Smooth muscle cell (in vitro differentiated cells): ENCODE measurements at regions not wholly inside any gene's neighbourhood (a gene's known extent, or its start where the extent isn't known, plus 50 kb on each side); places are given as distances from the start of the nearest gene placed in this dataset.

Experiments used
- DNase-seq: peaks from one replicate; lab custom pipeline; 2025; ENCODE audit not compliant: unreplicated experiment; lab: John Stamatoyannopoulos, UW
- H2AFZ ChIP-seq: fragments of 200-600 bp; sonication (generic); 2 replicates; pipeline ENCODE4 v1.6.0; 2016; ENCODE audit warnings: antibody characterized with exemption, low read depth, mild to moderate bottlenecking
- H3F3A ChIP-seq: fragments of 200-600 bp; sonication (generic); 2 replicates; pipeline ENCODE4 v1.6.0; 2017; ENCODE audit warnings: antibody characterized with exemption, low read depth
- H3K27ac ChIP-seq: fragments of 200-600 bp; sonication (generic); 2 replicates; pipeline ENCODE4 v1.5.1; 2016; ENCODE audit warnings: low read depth, mild to moderate bottlenecking
- H3K27me3 ChIP-seq: fragments of 200-600 bp; sonication (generic); 2 replicates; pipeline ENCODE4 v1.6.1; 2016; ENCODE audit warnings: low read depth, mild to moderate bottlenecking
- H3K36me3 ChIP-seq: fragments of 200-600 bp; sonication (generic); 2 replicates; pipeline ENCODE4 v1.5.1; 2016; ENCODE audit warnings: low read depth
- H3K4me1 ChIP-seq: fragments of 200-600 bp; sonication (generic); 2 replicates; pipeline ENCODE4 v1.5.1; 2016; ENCODE audit warnings: low read depth
- H3K4me2 ChIP-seq: fragments of 200-600 bp; sonication (generic); 2 replicates; pipeline ENCODE4 v1.6.0; 2016; ENCODE audit warnings: mild to moderate bottlenecking
- H3K4me3 ChIP-seq: fragments of 200-600 bp; sonication (generic); 2 replicates; pipeline ENCODE4 v1.5.1; 2016; ENCODE audit warnings: mild to moderate bottlenecking
- H3K79me2 ChIP-seq: fragments of 200-600 bp; sonication (generic); 2 replicates; pipeline ENCODE4 v1.6.0; 2016; ENCODE audit warnings: low read depth, mild to moderate bottlenecking
- H3K9ac ChIP-seq: fragments of 200-600 bp; sonication (generic); 2 replicates; pipeline ENCODE4 v1.6.0; 2016; ENCODE audit warnings: low read depth
- H3K9me3 ChIP-seq: fragments of 200-600 bp; sonication (generic); replicated peaks from 2 replicates; pipeline ENCODE4 v1.5.1; 2016; ENCODE audit warnings: low read depth
- H4K20me1 ChIP-seq: fragments of 200-600 bp; sonication (generic); 2 replicates; pipeline ENCODE4 v1.6.0; 2016; ENCODE audit warnings: low read depth
- WGBS: methylation state at CpG from one replicate; pipeline ENCODE4 v1.1.7; 2016; ENCODE audit warnings: low lambda C conversion rate; 5-methylcytosine and 5-hydroxymethylcytosine counted together
- TF ChIP-seq, protein P1 (sequence below): fragments of 200-600 bp; sonication (generic); IDR thresholded peaks from 2 replicates; pipeline ENCODE4 v1.5.1; 2017; ENCODE audit warnings: borderline replicate concordance, mild to moderate bottlenecking, antibody characterized with exemption; ENCODE audit not compliant: insufficient read depth, poor library complexity, severe bottlenecking

DNA sequence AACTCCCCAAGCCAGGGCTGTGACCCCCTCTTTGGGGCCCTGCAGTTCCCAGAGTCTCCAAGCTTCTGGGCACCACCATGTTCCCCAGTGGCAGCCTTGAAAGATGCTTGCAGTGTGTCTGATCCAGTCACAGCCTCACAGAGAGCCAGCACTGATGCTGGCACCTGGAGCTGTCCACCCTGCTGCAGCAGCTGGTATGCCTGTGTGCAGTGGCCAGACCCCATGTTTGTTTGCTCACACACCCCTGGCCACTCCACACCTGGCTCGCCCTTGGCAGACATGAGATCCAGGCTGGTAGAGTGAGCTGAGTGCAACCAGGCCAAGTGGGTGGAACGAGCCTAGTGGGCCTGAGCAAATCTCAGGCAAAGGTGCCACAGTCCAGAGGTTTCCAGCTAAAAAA is 106.0 kb downstream of the C9orf50 start:
- H3K9me3 ChIP-seq = no peaks in the 10 kb centered on the region
- H3F3A ChIP-seq = no peaks in the 10 kb centered on the region
- no peak overlapping the region for H3K4me2 ChIP-seq
- H3K9ac ChIP-seq = no peak overlapping the region
- no peak for DNase-seq
- no peaks in the 10 kb centered on the region for H3K36me3 ChIP-seq
- H3K27me3 ChIP-seq = no peaks in the 10 kb centered on the region
- no peaks in the 10 kb centered on the region for H4K20me1 ChIP-seq
- H2AFZ ChIP-seq = no peak overlapping the region
- H3K79me2 ChIP-seq = no peaks in the 10 kb centered on the region
- TF ChIP-seq, protein P1, sequence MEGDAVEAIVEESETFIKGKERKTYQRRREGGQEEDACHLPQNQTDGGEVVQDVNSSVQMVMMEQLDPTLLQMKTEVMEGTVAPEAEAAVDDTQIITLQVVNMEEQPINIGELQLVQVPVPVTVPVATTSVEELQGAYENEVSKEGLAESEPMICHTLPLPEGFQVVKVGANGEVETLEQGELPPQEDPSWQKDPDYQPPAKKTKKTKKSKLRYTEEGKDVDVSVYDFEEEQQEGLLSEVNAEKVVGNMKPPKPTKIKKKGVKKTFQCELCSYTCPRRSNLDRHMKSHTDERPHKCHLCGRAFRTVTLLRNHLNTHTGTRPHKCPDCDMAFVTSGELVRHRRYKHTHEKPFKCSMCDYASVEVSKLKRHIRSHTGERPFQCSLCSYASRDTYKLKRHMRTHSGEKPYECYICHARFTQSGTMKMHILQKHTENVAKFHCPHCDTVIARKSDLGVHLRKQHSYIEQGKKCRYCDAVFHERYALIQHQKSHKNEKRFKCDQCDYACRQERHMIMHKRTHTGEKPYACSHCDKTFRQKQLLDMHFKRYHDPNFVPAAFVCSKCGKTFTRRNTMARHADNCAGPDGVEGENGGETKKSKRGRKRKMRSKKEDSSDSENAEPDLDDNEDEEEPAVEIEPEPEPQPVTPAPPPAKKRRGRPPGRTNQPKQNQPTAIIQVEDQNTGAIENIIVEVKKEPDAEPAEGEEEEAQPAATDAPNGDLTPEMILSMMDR = no peak
- WGBS = 93% methylated on average over 2 of the region's 2 CpGs
- H3K4me1 ChIP-seq = no peaks in the 10 kb centered on the region
- no peak overlapping the region for H3K27ac ChIP-seq
- H3K4me3 ChIP-seq = no peak overlapping the region

DNA sequence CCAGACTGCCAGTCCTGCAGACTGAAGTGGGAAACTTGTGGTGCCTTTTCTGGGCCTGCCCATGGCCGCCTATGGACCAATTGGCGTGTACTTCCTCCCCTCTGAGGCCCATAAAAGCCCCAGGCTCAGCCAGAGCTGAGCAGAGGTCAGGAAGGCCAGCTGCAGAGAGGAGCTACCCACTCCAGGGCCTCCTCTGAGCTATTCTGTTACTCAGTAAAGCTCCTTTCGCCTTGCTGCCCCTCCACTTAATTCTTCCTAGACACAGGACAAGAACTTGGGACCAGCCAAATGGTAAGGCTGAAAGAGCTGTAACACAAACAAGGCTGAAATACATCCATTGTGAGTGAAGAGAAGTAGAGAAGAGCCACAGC is 106.4 kb downstream of the C9orf50 start:
- Histone ChIP-seq H3K27me3 (no peaks in the 10 kb centered on the region), H3K9ac (no peak overlapping the region), H3K79me2 (no peaks in the 10 kb centered on the region), H3K9me3 (no peaks in the 10 kb centered on the region), H2AFZ (no peak overlapping the region), H3K4me3 (no peak overlapping the region), H3K36me3 (no peaks in the 10 kb centered on the region), H3F3A (no peaks in the 10 kb centered on the region), H3K4me2 (no peak overlapping the region), H4K20me1 (no peaks in the 10 kb centered on the region), H3K27ac (no peak overlapping the region), H3K4me1 (no peaks in the 10 kb centered on the region)
- WGBS = 70% methylated on average over 3 of the region's 3 CpGs
- TF ChIP-seq, protein P1 = no peak
- DNase-seq = no peak

DNA sequence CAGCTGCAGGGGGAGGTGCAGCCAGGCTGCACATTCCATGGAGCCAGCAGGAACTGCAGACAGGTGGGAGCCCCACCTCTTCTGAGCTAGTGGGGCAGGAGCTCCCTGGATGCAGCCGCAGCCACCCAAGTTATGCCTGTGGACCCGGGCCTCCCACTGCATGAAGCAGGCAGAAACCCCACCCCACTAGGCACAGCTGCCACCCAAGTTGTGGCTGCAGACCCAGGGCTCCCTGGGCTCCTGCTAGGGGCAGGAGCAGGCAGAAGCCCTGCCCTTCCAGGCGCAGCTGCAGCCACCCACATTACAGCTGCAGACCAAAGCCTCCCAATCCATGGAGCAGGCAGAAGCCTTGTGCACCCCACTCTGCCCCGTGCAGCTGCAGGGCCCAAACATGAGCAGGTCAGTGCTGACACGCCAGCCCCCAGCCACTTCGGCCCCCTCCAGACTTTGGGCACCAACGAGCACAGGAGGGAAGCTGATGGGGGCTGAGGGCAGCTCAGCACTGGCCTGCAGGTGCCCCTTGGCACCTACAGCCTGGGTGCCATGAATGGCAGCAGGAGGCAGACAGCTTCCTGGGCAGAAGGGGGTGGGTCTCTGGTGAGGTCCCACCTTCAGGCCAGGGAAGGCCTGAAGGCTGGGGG is 106.9 kb downstream of the C9orf50 start:
- Histone ChIP-seq H2AFZ (no peak overlapping the region), H3K9ac (no peak overlapping the region), H4K20me1 (no peaks in the 10 kb centered on the region), H3K4me1 (no peaks in the 10 kb centered on the region), H3K27me3 (no peaks in the 10 kb centered on the region), H3F3A (peaks cover 4% of the 10 kb centered on the region), H3K36me3 (no peaks in the 10 kb centered on the region), H3K4me3 (no peak overlapping the region), H3K9me3 (no peaks in the 10 kb centered on the region), H3K4me2 (no peak overlapping the region), H3K79me2 (no peaks in the 10 kb centered on the region), H3K27ac (no peak overlapping the region)
- TF ChIP-seq, protein P1 = no peak
- no peak for DNase-seq
- WGBS = 96% methylated on average over 7 of the region's 7 CpGs

DNA sequence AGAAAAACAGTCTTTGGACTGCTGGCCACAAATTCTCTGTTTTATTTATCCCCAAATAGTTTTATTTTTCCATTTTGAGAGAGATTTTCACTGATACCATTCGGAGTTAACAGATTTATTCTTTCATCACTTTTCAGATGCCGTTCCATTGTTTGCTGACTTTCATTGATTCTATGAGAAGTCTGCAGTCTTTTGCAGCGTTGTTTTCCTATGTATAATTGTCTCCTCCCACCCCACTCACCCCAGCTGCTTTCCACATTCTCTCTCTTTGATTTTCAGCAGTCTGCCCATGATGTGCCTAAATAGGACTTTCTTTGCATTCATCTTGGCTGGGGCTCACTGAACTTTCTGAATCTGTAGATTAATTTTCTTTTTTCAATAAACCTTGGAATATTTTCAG is 107.6 kb downstream of the C9orf50 start:
- no peaks in the 10 kb centered on the region for H3K9me3 ChIP-seq
- TF ChIP-seq, protein P1 = no peak

More for the DNA sequence above, 107.6 kb downstream of the C9orf50 start:
- H3K4me3 ChIP-seq = no peak overlapping the region
- no peak overlapping the region for H3K9ac ChIP-seq
- no peaks in the 10 kb centered on the region for H3K36me3 ChIP-seq
- H3K4me1 ChIP-seq = no peaks in the 10 kb centered on the region
- no peak overlapping the region for H3K4me2 ChIP-seq
- H4K20me1 ChIP-seq = no peaks in the 10 kb centered on the region
- no peak for DNase-seq
- 85% methylated on average over 3 of the region's 3 CpGs for WGBS
- H2AFZ ChIP-seq = no peak overlapping the region
- peaks cover 7% of the 10 kb centered on the region for H3F3A ChIP-seq
- no peaks in the 10 kb centered on the region for H3K79me2 ChIP-seq
- no peak overlapping the region for H3K27ac ChIP-seq
- H3K27me3 ChIP-seq = no peaks in the 10 kb centered on the region
